GM12872 (cell line): ENCODE measurements at regions not wholly inside any gene's neighbourhood (a gene's known extent, or its start where the extent isn't known, plus 50 kb on each side); places are given as distances from the start of the nearest gene placed in this dataset.

Source experiments
- CTCF ChIP-seq: IDR thresholded peaks from 3 replicates; pipeline ENCODE4 v1.5.1; 2011; ENCODE audit warnings: low read depth, mild to moderate bottlenecking, low read length, moderate library complexity; ENCODE audit not compliant: insufficient read depth

- no peak for TF ChIP-seq CTCF
Observed at GRCh38 chr14:42334931-42335330, 728.3 kb downstream of the LRFN5 start.

GRCh38 chr14:42323426-42323825, 716.8 kb downstream of the LRFN5 start:
- no peak for TF ChIP-seq CTCF

GRCh38 chr14:42322531-42323284, 716.0 kb downstream of the LRFN5 start:
- TF ChIP-seq CTCF, result no peak

- no peak for TF ChIP-seq CTCF
Observed at GRCh38 chr14:42319996-42320395, 713.3 kb downstream of the LRFN5 start.

- TF ChIP-seq CTCF, result no peak
Observed at GRCh38 chr14:42316693-42317092, 710.0 kb downstream of the LRFN5 start.

- no peak for TF ChIP-seq CTCF
Observed at GRCh38 chr14:42311876-42312275, 705.2 kb downstream of the LRFN5 start.

- TF ChIP-seq CTCF, result no peak
Observed at GRCh38 chr14:42307239-42307825, 700.7 kb downstream of the LRFN5 start.
